Cerebellar nuclear complex (tissue), 1 donor: ENCODE measurements at regions not wholly inside any gene's neighbourhood (a gene's known extent, or its start where the extent isn't known, plus 50 kb on each side); places are given as distances from the start of the nearest gene placed in this dataset.

Experiments
- DNase-seq, 2 experiments: peaks; one replicate each; lab custom pipeline; 2025; lab: John Stamatoyannopoulos, UW

DNA sequence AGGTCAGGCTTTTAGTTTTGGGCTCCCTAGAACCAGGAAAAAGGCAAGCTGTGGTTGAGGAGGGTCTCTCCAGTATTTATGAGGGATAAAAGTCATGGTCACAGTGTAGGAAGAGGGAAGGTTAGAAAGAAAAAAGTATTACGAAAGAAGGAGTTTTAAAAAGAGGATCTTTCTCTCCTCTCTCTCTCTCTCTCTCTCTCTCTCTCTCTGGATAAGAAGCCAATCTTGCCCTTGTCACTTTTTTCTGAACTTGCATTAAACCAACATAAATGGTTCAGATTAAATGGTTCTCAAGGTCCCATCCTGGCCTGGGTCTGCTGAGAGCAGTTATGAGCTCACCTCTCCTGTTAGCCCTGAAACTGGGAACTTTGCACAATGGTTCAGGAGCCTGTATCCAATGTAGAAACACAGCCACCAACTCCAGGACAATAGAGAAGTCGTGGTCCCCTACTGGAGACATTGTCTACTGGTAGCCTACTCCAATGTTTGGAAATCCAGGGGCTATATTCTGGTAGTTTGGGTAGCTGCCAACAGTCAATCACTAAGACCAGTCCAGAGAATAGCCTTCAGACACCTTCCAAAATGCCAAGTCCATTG, 131.9 kb downstream of the DAD1 start:
- no peak for DNase-seq

DNA sequence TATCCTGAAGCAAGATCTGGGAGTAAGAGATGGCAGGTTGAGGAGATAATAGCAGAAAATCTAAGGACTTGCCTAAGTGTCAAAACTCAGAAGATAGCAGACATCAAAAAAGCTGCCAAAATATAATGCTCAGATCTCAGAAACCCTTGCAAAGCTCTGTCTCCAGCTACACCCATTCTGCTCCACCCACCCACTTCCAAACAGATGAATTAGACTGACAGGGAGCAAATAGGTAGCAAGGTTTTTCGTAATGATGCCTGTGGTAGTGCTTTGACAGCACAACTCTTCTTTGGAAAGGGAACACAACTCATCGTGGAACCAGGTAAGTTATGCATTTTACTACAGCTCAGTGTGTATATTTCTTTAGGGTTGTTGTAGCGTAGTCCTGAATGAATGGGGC, 132.6 kb downstream of the DAD1 start:
- no peak for DNase-seq

DNA sequence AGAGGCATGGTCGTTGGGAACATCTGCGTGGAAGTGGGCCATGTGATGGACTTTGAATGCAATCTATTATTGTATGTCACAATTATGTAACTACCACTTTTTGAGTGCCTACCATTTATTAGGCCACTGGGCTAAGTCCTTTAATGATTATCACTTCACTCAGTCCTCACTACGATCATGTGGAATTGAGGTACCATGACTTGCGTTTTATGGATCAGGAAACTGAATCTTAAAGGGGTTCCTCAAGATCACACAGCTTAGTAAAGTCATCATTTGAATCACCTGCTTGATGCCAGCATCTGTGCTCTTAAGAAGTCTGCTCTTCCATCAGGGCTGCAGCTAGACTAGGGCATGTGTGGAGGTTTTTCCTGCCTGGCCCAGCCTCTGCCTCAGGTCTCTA, 136.7 kb downstream of the DAD1 start:
- DNase-seq, result no peak

DNA sequence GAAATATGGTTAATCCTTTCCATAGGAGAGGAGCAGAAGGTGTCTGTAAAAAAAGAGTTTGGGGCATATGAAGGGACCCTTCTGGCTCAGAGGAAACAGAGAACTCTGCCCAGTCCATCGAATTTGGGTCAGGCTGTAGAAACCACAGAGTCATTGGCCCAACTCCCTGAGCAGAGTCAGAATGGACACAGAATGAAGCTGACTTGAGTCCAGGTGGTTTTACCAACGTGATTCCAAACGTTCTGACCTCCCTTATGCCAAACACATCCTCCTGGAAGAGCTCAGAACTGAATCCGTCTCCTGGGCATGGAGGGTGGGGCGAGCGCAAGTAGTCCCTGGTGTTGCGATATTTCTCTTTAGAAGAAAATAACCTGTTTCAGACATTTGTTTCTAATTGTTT, 138.8 kb downstream of the DAD1 start:
- DNase-seq, result peak in 1 of 2 experiments; percentile 64

DNA sequence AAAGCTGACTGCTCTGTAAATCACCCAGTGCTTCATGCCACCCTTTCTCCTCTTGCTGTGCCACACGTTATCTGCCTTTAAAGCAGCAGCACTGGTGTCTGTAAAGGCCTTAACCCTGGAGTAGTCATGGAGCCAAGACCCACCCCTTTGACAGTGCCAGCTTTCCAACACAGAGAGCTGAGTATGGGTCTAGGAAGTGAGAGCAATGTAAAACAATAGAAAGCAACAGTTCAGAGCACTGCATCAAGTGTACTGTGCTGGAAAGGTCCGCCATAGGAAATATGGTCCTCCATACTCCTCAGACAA, 139.5 kb downstream of the DAD1 start:
- DNase-seq, result no peak

DNA sequence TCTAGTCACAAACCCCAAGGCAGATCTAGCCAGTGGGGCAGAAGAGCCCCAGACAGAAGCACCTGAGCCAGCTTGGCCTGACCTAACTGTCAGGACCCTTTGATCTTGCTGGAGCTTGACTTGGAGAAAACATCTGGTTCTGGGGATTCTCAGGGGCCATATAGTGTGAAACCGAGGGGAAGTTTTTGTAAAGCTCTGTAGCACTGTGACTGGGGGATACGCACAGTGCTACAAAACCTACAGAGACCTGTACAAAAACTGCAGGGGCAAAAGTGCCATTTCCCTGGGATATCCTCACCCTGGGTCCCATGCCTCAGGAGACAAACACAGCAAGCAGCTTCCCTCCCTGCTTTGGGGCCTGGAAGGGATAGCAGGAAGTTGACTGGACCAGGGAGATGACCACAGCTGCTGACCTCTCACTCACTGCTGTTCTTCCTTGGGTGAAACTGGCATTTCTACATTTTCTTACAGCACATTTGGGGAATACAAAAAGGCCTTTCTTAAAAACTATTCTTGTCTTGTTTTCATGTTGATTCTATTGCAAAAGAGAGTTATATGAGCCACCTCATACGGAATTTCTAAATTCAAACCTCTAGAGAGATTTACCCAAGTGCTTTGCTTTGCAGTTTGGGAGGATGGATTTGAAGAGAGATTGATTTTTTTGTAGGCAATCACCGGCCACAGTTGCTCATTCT, 140.0 kb downstream of the DAD1 start:
- no peak for DNase-seq

DNA sequence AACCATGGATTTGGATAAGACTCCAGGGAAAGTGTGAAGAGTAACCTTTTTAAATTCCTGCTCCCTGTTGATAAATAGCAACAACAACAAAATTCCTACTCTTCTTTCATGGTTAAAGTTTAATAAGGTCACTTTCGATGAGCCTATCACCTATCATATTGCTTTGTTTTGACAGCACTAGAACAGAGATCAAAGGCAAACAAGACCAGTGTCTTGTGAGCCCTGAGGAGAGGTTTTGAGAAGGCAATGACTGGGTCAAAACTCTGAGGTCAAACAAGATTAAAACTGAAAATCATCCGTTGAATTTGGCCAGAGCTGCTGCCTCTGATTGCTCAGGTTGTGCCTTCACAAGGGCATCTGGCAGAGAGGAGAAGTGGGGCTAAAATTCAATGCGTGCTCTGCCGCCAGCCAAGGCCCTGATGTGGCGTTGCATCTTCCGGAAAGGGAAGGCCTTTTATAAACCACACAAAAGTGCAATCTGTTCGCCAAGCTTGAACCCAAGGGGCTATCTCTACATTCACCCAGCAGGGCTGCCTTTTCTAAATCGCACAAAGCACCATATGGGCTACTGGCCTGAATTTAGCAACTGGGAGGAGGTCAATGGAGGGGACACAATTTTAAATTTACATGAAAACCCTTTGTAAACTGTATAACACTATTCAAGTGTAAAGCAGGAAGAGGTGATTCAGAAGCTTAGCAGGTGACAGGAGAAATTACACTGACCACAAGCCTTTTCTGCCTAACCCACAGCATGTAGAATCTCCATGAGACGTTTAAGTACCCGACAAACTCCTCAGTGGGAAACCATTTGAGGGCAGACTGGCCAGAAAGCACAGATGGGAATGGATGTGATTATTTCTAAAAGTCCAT, 140.8 kb downstream of the DAD1 start:
- peak in 1 of 2 experiments; percentile 41 for DNase-seq

DNA sequence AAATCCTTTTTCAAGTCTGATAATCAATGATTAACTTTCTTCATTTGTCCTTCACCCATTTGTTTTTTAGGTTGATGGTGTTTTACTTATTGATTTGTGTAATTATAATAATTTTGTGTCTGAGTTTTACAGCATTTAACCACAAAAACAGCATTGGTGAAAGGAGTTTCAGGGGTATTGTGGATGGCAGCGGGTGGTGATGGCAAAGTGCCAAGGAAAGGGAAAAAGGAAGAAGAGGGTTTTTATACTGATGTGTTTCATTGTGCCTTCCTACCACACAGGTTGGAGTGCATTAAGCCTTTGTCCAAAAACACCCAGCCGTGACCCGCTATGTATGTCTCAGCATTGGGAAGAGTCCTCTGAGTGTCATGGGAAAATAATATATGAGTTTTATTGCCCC, 150.3 kb downstream of the DAD1 start:
- no peak for DNase-seq

DNA sequence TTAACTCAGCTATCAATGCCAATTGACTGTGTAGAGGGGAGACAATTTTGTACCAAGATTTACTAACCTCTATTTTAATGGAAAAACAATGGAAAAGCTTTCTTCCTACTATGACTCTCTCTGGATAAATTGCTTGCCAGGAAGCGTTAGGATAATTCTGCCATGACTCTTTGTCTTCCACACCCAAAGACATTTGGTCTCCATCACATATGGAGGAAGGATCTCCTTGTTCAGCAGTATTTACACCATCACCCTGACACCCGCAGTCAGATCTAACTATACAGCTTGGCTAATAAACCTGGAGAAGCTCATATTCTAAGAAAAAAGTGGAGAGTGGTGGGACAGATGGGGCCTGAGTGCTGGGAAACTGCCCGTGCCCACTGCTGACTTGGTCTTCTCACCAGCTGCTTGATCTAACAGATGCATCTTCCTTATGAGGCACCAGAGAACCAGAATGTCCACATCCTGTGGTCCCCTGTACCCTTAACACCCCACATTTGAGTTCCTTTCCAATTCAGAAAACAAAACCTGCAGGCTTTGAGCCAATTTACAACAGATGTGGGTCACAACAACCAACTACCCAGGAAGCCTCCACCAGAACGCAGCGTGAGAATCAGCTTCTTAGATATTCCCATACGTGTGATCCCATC, 154.0 kb downstream of the DAD1 start:
- no peak for DNase-seq

DNA sequence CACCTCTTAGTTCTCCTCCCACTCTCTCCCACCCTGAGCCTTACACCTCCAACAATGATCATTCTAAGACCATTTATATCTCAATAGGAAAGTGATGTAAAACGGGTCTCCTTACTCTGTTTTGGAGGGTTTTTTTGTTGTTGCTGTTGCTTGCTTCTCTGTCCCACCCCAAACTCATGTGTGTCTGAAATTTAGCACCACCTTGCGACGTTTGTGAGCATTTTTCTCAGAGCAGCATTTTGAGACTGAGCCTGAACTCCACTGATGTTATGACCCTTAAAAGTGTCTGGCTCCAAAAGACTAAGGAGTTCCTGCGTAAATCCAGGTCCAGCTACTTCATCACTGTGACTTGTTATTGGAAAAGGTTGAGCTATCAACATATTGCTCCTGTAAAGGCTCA, 155.0 kb downstream of the DAD1 start:
- no peak for DNase-seq

DNA sequence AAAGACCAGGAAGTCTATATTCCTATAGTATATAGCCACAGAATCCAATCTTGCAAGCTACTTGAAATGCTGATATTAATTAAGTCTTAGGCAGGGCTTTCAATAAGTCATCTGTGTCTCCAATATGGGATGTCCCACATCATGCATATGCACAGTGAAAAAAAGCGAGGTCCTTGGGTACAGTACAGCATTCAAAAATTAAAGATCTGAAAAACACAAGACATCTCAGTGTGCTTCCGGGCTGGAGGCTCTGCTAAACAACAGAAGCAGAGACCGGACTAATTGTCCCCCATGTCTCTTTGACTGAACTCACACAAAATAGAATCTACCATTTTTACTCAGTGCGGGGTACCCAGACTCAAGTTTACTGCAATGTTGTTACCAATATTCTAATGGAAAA, 156.0 kb downstream of the DAD1 start:
- no peak for DNase-seq

DNA sequence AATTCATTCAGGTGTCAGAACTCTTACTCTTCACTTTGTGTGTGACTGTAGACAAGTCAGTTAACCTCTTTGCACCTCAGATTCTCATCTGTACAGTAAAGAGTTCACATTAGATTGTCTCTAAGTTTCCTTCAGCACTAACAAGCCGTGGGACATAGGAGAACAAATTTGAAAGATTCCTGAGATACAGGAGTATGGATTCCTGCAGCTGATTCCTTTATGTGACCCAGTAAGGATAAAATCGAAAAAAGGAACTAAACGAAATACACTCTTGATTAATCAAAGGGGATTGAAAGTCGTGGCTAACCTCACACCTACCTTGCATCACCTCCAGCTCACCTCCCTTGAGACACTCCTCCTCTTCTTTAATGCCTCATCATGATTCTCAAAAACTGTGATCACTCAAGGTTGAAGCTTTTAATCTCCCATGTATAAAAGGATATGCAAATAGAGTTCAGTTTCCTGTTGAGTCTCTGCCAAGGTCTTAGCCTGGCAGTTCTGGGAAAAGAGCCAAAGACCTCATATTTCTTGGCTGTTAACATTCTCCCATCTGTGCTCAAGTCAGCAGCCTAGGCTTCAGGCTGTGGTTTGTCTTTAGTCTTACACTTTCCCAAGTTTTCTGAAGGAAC, 156.6 kb downstream of the DAD1 start:
- DNase-seq, result peak in 1 of 2 experiments; percentile 54

DNA sequence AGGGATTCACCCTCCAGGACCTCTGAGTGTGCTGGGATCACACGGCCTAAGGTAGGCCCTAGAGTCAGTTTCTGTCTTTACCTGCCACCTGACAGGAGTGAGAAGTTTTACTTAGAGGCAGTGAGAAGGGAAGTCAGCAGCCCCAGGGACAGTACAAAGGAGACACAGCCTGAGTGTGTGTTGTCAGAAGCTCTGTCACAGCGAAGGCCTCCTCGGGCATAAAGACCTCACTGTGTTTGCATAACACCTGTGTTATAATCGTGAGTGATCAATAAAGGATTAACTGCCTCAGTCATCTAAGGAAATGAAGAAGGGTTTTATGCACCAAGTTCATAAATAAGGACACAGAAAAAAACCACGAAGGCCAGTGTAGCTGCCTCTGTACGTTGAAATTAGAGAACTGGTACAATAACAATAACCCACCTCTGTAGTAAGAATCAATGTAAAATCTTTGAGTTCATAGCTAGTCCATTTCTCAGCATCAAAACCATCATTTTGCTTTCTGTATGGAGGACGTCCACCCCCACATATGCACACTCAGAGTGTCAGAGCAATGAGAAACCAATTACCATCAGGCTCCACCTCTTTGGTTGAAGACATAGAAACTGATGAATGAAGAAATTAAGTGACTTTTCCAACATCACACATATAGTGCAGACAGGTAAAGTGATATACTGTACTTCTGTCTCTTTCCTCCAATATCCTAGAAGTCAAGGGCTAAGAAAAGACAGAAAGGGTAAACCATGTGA, 159.3 kb downstream of the DAD1 start:
- DNase-seq, result no peak

DNA sequence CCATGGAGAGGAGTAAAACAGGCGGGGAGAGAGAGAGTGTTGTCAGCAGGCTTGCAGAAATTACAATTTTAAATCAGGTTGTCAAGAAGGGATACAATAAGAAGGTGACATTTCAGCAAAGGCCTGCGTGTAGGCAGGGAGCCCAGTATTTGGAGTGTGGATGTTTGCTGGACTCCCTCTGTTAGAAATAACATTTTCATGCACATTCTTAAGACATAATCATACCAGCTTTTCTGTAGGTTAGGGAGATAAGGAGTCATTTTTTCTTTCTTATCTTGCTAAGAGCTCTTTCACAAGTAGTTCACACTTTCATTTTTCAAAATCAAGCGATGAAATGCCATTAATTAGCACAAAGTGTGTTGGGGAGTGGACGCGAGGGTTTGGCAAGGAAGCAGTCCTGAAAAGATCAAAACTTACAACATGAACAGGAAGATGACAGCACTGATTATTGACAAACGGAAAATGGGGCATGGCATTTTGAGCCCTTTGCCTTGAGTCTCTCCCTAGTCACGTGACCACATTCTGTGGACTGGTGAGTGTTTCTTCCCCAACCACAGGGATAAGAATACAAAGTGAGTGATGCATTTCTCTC, 160.2 kb downstream of the DAD1 start:
- DNase-seq, result no peak

DNA sequence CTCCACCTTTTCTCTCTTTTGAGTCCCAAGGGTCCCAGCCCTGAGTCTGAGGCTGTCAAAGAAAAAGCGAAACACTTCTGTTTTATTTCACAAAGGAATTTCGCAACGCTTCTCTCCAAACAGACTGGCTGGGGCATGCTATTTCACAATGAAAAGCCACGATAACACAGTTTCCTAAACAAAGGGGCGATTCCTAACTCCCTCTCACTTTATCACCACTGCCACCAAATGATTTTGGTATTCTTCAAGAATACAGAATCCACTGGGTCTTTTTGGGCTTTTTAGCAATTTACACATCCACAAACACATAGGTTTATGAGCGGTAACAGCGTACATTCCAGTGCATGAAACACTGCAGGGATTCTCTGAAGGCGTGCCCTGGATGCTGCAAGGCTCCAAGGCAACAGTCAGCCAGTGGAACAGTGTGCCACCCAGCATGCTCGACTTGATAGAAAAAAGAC, 161.2 kb downstream of the DAD1 start:
- DNase-seq, result no peak

DNA sequence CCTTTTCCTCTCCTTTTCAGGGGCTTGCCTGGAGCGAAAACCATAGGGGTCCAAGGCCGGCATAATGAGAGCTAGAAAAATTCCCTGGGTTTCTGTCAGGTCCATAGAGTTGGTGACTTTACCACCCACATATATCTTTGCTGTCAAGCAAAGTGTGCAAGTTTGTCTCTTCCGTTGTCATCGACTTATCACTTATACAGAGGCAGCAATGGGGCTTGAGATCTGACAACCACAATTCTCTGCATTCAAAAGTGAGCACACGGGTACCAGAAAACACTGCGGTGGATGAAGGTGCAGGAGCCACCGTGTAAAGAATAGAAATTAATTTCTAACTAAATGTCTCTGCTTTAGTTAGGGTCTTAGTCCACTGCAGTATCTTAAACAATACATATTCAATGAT, 162.3 kb downstream of the DAD1 start:
- DNase-seq, result no peak

DNA sequence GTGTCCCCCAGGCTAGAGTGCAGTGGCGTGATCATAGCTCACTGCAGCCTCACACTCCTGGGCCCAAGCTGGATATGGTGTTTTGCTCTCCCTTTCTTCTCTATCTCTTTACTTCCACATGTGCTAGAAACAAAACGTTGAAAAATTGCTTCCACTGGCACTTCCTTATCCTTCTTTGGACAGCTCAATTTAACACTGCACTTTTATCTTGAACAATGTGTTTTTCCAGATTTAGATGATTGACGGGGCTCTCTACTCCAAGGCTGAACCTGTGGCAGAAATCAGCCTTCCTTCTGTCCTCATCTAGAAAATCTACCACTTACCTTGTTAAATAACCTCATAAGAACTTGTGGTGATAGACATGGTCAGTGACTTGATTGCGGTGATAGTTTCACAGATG, 165.1 kb downstream of the DAD1 start:
- no peak for DNase-seq

DNA sequence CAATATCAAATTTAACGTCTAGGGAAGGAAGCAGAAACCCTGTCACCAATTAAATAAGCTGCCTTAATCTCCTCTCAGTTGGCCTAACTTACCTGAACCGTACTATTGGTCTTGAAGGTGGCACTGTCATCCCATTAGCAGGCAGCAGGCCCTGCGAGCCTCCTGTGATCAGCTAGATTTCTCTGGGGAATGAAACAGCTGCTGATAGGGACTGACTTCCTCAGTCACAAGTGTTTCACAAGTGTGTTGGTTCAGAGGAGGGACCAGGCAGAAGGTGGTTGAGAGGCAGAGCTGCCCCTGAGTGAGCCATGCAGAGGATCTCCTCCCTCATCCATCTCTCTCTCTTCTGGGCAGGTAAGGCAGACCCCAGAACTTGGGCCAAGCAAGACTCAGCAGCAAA, 166.8 kb downstream of the DAD1 start:
- DNase-seq, result no peak

DNA sequence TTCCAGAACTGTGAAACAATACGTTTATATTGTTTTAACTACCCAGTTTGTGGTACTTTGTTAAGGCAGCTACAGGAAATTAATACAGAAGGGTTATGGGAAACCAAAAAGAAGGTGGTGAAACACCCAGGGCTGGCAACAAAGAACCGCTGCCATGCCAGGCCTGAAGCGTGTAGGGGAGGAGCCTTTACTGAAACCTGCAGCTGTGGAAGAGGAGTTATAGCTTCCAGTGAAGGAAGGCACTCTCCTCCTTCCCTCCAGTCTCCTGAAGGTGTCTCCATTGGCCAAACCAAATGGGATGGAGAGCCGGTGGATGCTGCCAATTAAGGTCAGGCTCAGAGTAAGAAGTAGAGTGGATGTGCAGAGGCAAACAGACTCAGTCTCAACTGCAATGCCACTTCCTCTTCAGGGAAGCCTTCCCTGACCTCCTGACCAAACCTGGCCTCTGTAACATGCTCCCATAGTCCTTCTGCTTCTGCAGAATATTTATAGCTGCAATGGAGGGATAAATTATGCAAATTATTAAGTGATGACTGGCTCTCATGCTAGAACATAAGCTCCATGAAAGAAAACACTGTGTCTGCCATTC, 168.3 kb downstream of the DAD1 start:
- no peak for DNase-seq

DNA sequence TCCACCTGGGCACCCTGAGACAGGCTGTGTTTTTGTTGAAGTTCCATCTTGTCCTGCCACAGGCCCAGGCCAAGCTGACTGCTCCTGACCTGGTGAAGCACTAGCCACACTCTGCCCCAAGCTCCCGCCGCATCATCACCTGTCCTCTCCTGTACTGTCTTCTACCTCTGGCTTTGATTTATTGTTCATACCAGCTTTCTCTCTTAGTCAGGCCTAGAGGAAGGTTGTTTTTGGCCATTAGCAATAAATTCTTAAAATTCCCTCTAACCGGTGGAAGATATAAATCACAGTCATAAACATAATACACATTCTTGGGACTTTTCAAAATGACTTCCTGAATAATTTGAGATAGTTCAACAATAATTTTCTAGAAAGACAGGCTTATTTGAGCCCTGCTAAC, 169.4 kb downstream of the DAD1 start:
- DNase-seq, result no peak

DNA sequence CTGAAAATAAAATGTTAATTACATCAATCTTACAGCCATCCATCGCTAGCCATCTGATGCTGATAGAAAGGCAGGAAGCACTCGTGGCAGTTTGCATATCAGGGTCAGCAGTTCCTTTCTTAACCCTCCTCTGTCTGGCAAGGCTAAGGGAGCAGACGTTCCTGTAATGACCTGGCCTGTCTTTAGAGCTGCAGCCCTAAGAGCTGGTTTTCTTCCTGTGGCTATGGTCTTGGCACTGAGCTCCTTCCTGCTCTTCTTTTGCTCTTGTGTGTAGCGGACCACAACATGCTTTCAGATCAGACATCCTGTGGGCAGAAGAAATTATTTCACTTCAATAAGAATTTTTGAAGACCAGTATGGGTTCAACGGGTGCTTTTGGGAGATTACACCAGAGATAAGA, 170.4 kb downstream of the DAD1 start:
- no peak for DNase-seq
